ENCODE measurements at regions not wholly inside any gene's neighbourhood (a gene's known extent, or its start where the extent isn't known, plus 50 kb on each side); places are given as distances from the start of the nearest gene placed in this dataset.
"Not testable (repeated sequence)": the region's sequence is repeated elsewhere in the genome, so short reads cannot be mapped to it uniquely, and the experiment has no call there.

- no peaks in the 10 kb centered on the region for H3K9me3 Mint-ChIP-seq
- no peak overlapping the region for H3K4me3 Mint-ChIP-seq
- no peak overlapping the region for H3K27ac Mint-ChIP-seq
- CTCF ChIA-PET, result no interaction called here
- POLR2A ChIA-PET, result no interaction called here
- no peaks in the 10 kb centered on the region for H3K36me3 Mint-ChIP-seq (ENCODE audit: low read depth)
- no peak for DNase-seq
- H3K4me1 Mint-ChIP-seq, result peaks cover 2% of the 10 kb centered on the region
- H3K27me3 Mint-ChIP-seq, result peaks cover 3% of the 10 kb centered on the region
Measured at GRCh38 chr10:80025281-80025680, 53.2 kb upstream of the TMEM254 start.

GRCh38 chr10:80022408-80023001 is 56.0 kb upstream of the TMEM254 start:
- H3K4me3 Mint-ChIP-seq; H3K27me3 Mint-ChIP-seq; CTCF ChIA-PET; POLR2A ChIA-PET; DNase-seq; H3K4me1 Mint-ChIP-seq; H3K27ac Mint-ChIP-seq; H3K36me3 Mint-ChIP-seq (ENCODE audit: low read depth); H3K9me3 Mint-ChIP-seq: not testable (repeated sequence)

- CTCF ChIA-PET, result not testable (repeated sequence)
Measured at GRCh38 chr10:80018406-80018984, 60.0 kb upstream of the TMEM254 start.

GRCh38 chr10:80017186-80017585 is 61.3 kb upstream of the TMEM254 start:
- CTCF ChIA-PET; H3K9me3 Mint-ChIP-seq; H3K4me1 Mint-ChIP-seq; H3K27ac Mint-ChIP-seq; H3K36me3 Mint-ChIP-seq (ENCODE audit: low read depth); POLR2A ChIA-PET; H3K4me3 Mint-ChIP-seq; H3K27me3 Mint-ChIP-seq; DNase-seq: not testable (repeated sequence)

More at GRCh38 chr10:80018406-80018984, 60.0 kb upstream of the TMEM254 start:
- H3K36me3 Mint-ChIP-seq (ENCODE audit: low read depth); H3K9me3 Mint-ChIP-seq; DNase-seq; H3K4me1 Mint-ChIP-seq; POLR2A ChIA-PET; H3K27ac Mint-ChIP-seq; H3K27me3 Mint-ChIP-seq; H3K4me3 Mint-ChIP-seq: not testable (repeated sequence)

- H3K27ac Mint-ChIP-seq, result no peak overlapping the region
- CTCF ChIA-PET, result interaction anchor here (0.5 kb wide), 1 partner anchor 10 kb away, joined by 3 read pairs; no protein-coding TSS in a partner anchor
- POLR2A ChIA-PET, result no interaction called here
Measured at GRCh38 chr10:80015911-80016830, 62.3 kb upstream of the TMEM254 start.

GRCh38 chr10:80013139-80013538 is 64.2 kb upstream of the SFTPD start:
- POLR2A ChIA-PET, H3K4me1 Mint-ChIP-seq, CTCF ChIA-PET: not testable (repeated sequence)

More at GRCh38 chr10:80015911-80016830, 62.3 kb upstream of the TMEM254 start:
- Mint-ChIP-seq H3K9me3 (no peaks in the 10 kb centered on the region), H3K4me3 (no peak overlapping the region), H3K4me1 (no peaks in the 10 kb centered on the region), H3K27me3 (peaks cover 11% of the 10 kb centered on the region), H3K36me3 (ENCODE audit: low read depth) (no peaks in the 10 kb centered on the region)
- no peak for DNase-seq

GRCh38 chr10:80011144-80011543 is 62.2 kb upstream of the SFTPD start:
- H3K36me3 Mint-ChIP-seq (ENCODE audit: low read depth); POLR2A ChIA-PET; H3K9me3 Mint-ChIP-seq; H3K27me3 Mint-ChIP-seq; DNase-seq; CTCF ChIA-PET; H3K4me1 Mint-ChIP-seq; H3K27ac Mint-ChIP-seq; H3K4me3 Mint-ChIP-seq: not testable (repeated sequence)

More at GRCh38 chr10:80013139-80013538, 64.2 kb upstream of the SFTPD start:
- H3K36me3 Mint-ChIP-seq (ENCODE audit: low read depth); H3K27ac Mint-ChIP-seq; H3K9me3 Mint-ChIP-seq; DNase-seq; H3K4me3 Mint-ChIP-seq; H3K27me3 Mint-ChIP-seq: not testable (repeated sequence)

GRCh38 chr10:80000541-80000940 is 51.6 kb upstream of the SFTPD start:
- H3K27ac Mint-ChIP-seq, result no peak overlapping the region
- no peak overlapping the region for H3K4me3 Mint-ChIP-seq
- DNase-seq, result no peak
- no peaks in the 10 kb centered on the region for H3K36me3 Mint-ChIP-seq (ENCODE audit: low read depth)
- peaks cover 21% of the 10 kb centered on the region for H3K27me3 Mint-ChIP-seq
- CTCF ChIA-PET, result no interaction called here
- H3K4me1 Mint-ChIP-seq, result no peaks in the 10 kb centered on the region
- H3K9me3 Mint-ChIP-seq, result no peaks in the 10 kb centered on the region
- POLR2A ChIA-PET, result no interaction called here
